H9 (cell line): ENCODE measurements at regions not wholly inside any gene's neighbourhood (a gene's known extent, or its start where the extent isn't known, plus 50 kb on each side); places are given as distances from the start of the nearest gene placed in this dataset.

ENCODE experiments used
- DNase-seq: peaks from one replicate; pipeline ENCODE4 v3.0.0-alpha.2; 2017
- H2AFZ ChIP-seq: one replicate; pipeline ENCODE4 v1.6.1; 2013; ENCODE audit warnings: mild to moderate bottlenecking, low read length, control low read depth, moderate library complexity
- H2AK5ac ChIP-seq: 2 replicates; pipeline ENCODE4 v1.6.1; 2013; ENCODE audit warnings: low read length, control low read depth, mixed read lengths; ENCODE audit not compliant: insufficient read length
- H2BK120ac ChIP-seq: one replicate; pipeline ENCODE4 v1.6.1; 2013; ENCODE audit warnings: low read depth, mild to moderate bottlenecking, low read length, control low read depth, inconsistent platforms; ENCODE audit not compliant: poor library complexity, severe bottlenecking
- H2BK12ac ChIP-seq: 2 replicates; pipeline ENCODE4 v1.6.1; 2013; ENCODE audit warnings: low read length, control low read depth, mixed read lengths, low read depth; ENCODE audit not compliant: insufficient read length
- H2BK15ac ChIP-seq: 2 replicates; pipeline ENCODE4 v1.6.1; 2013; ENCODE audit warnings: low read depth, low read length, control low read depth
- H2BK20ac ChIP-seq: one replicate; pipeline ENCODE4 v1.6.1; 2013; ENCODE audit warnings: low read depth, mild to moderate bottlenecking, low read length, control low read depth, inconsistent platforms; ENCODE audit not compliant: poor library complexity, severe bottlenecking
- H2BK5ac ChIP-seq: 2 replicates; pipeline ENCODE4 v1.6.1; 2013; ENCODE audit warnings: low read length, control low read depth, mixed read lengths; ENCODE audit not compliant: insufficient read length
- H3K14ac ChIP-seq: 2 replicates; pipeline ENCODE4 v1.6.1; 2013; ENCODE audit warnings: low read length, control low read depth; ENCODE audit not compliant: insufficient read depth
- H3K18ac ChIP-seq: 2 replicates; pipeline ENCODE4 v1.6.1; 2013; ENCODE audit warnings: low read depth, mild to moderate bottlenecking, mixed read lengths, low read length, control low read depth; ENCODE audit not compliant: insufficient read length
- H3K23ac ChIP-seq: 2 replicates; pipeline ENCODE4 v1.6.1; 2013; ENCODE audit warnings: low read length, control low read depth, mixed read lengths, low read depth; ENCODE audit not compliant: insufficient read length
- H3K23me2 ChIP-seq: 2 replicates; pipeline ENCODE4 v1.6.1; 2013; ENCODE audit warnings: low read depth, mild to moderate bottlenecking, mixed read lengths, low read length, control low read depth; ENCODE audit not compliant: insufficient read length, poor library complexity, severe bottlenecking
- H3K27ac ChIP-seq: 2 replicates; pipeline ENCODE4 v1.5.1; 2013; ENCODE audit warnings: low read length, control low read depth, mixed read lengths, low read depth; ENCODE audit not compliant: insufficient read length
- H3K27me3 ChIP-seq: 2 replicates; pipeline ENCODE4 v1.6.1; 2013; ENCODE audit warnings: low read length, control low read depth, inconsistent platforms; ENCODE audit not compliant: insufficient read depth
- H3K4ac ChIP-seq: 2 replicates; pipeline ENCODE4 v1.6.1; 2013; ENCODE audit warnings: low read depth, mild to moderate bottlenecking, control low read depth, inconsistent platforms, low read length, moderate library complexity
- H3K4me1 ChIP-seq: 2 replicates; pipeline ENCODE4 v1.6.1; 2013; ENCODE audit warnings: low read length, control low read depth, inconsistent platforms; ENCODE audit not compliant: insufficient read depth
- H3K4me2 ChIP-seq: 2 replicates; pipeline ENCODE4 v1.6.1; 2013; ENCODE audit warnings: low read length, control low read depth, mixed read lengths; ENCODE audit not compliant: insufficient read length, insufficient read depth
- H3K56ac ChIP-seq: 2 replicates; pipeline ENCODE4 v1.6.1; 2013; ENCODE audit warnings: low read depth, mild to moderate bottlenecking, mixed read lengths, low read length, control low read depth; ENCODE audit not compliant: insufficient read length
- H3K79me1 ChIP-seq: 2 replicates; pipeline ENCODE4 v1.6.1; 2013; ENCODE audit warnings: low read depth, mild to moderate bottlenecking, moderate library complexity, low read length, control low read depth, inconsistent platforms; ENCODE audit not compliant: insufficient read depth, poor library complexity, severe bottlenecking
- H3K79me2 ChIP-seq: 2 replicates; pipeline ENCODE4 v1.6.1; 2013; ENCODE audit warnings: low read length, control low read depth, inconsistent platforms; ENCODE audit not compliant: insufficient read depth
- H3K9ac ChIP-seq: 2 replicates; pipeline ENCODE4 v1.6.1; 2013; ENCODE audit warnings: low read length, control low read depth, mixed read lengths; ENCODE audit not compliant: insufficient read length; ENCODE audit errors: extremely low read depth
- H3K9me3 ChIP-seq: one replicate; pipeline ENCODE4 v1.6.1; 2013; ENCODE audit warnings: low read depth, low read length, inconsistent platforms; ENCODE audit not compliant: control insufficient read depth
- H3T11ph ChIP-seq: one replicate; pipeline ENCODE4 v1.6.1; 2013; ENCODE audit warnings: mild to moderate bottlenecking, low read length, control low read depth, inconsistent platforms
- H4K20me1 ChIP-seq: one replicate; pipeline ENCODE4 v1.6.1; 2013; ENCODE audit not compliant: control insufficient read depth, insufficient read length, insufficient read depth
- H4K5ac ChIP-seq: 2 replicates; pipeline ENCODE4 v1.6.1; 2013; ENCODE audit warnings: low read depth, mild to moderate bottlenecking, mixed read lengths, low read length, control low read depth; ENCODE audit not compliant: insufficient read length
- H4K8ac ChIP-seq: replicated peaks from 2 replicates; pipeline ENCODE4 v1.6.1; 2013; ENCODE audit warnings: low read length, control low read depth, mixed read lengths, low read depth; ENCODE audit not compliant: insufficient read length
- H4K91ac ChIP-seq: 2 replicates; pipeline ENCODE4 v1.6.1; 2013; ENCODE audit warnings: low read depth, mild to moderate bottlenecking, moderate library complexity, mixed read lengths, low read length, control low read depth; ENCODE audit not compliant: insufficient read length
- H3K27ac Mint-ChIP-seq, 3 experiments: 2 replicates in 2 of 3; 3 replicates in 1 of 3; pipeline ENCODE4 v1.8.0; 2020 to 2021; ENCODE audit warnings: mixed read lengths in 3 of 3, mild to moderate bottlenecking in 1 of 3, moderate library complexity in 1 of 3
- H3K27me3 Mint-ChIP-seq: 2 replicates; pipeline ENCODE4 v1.8.0; 2021; ENCODE audit warnings: low read depth, mild to moderate bottlenecking, moderate library complexity, mixed read lengths
- H3K36me3 Mint-ChIP-seq, 3 experiments: 2 replicates in 2 of 3; 3 replicates in 1 of 3; pipeline ENCODE4 v1.8.0; 2020 to 2021; ENCODE audit warnings: low read depth in 3 of 3, mixed read lengths in 3 of 3; ENCODE audit not compliant: insufficient read depth in 1 of 3
- H3K4me1 Mint-ChIP-seq, 2 experiments: 2 replicates each; pipeline ENCODE4 v1.8.0; 2020; ENCODE audit warnings: mixed read lengths in 2 of 2
- H3K4me3 Mint-ChIP-seq, 2 experiments: 2 replicates in 1 of 2; 3 replicates in 1 of 2; pipeline ENCODE4 v1.8.0; 2020 to 2021; ENCODE audit warnings: mild to moderate bottlenecking in 2 of 2, mixed read lengths in 2 of 2, moderate library complexity in 1 of 2
- H3K9me3 Mint-ChIP-seq, 2 experiments: 2 replicates in 1 of 2; 3 replicates in 1 of 2; pipeline ENCODE4 v1.8.0; 2020; ENCODE audit warnings: mild to moderate bottlenecking in 2 of 2, mixed read lengths in 2 of 2, moderate library complexity in 1 of 2
- CTCF ChIP-seq: fragments of 200-600 bp; sonication (generic); conservative IDR thresholded peaks from 3 replicates; pipeline ENCODE4 v1.8.0; 2021; ENCODE audit warnings: antibody characterized with exemption, mild to moderate bottlenecking
- WGBS: extraction: QIAGEN DNeasy Blood & Tissue Kit; methylation state at CpG from one replicate; pipeline ENCODE4 v1.1.7; 2013; ENCODE audit warnings: missing lambda C conversion rate, low lambda C conversion rate, mixed read lengths; ENCODE audit not compliant: insufficient read length; ENCODE audit errors: extremely low coverage; 5-methylcytosine and 5-hydroxymethylcytosine counted together

- peaks cover 13% of the 10 kb centered on the region; the same call in 1 of the 2 replicates for H3K27me3 Mint-ChIP-seq
- Histone ChIP-seq H3K79me2 (no peaks in the 10 kb centered on the region), H2AFZ (no peak overlapping the region), H4K5ac (no peak overlapping the region), H3K9me3 (no peaks in the 10 kb centered on the region), H4K91ac (no peak overlapping the region), H2AK5ac (no peak overlapping the region), H3K9ac (no peak overlapping the region), H3K4ac (no peak overlapping the region), H2BK120ac (no peak overlapping the region), H2BK12ac (no peak overlapping the region), H3K79me1 (no peaks in the 10 kb centered on the region), H2BK5ac (no peak overlapping the region), H3K23me2 (no peaks in the 10 kb centered on the region), H3K23ac (no peak overlapping the region), H4K8ac (no peak overlapping the region), H3K14ac (no peak overlapping the region; the same call in 1 of the 2 replicates), H2BK15ac (no peak overlapping the region), H3K4me2 (no peak overlapping the region), H4K20me1 (no peaks in the 10 kb centered on the region), H3K27ac (no peak overlapping the region), H3K56ac (no peak overlapping the region), H3T11ph (no peak overlapping the region), H3K18ac (no peak overlapping the region), H2BK20ac (no peak overlapping the region), H3K27me3 (no peaks in the 10 kb centered on the region), H3K4me1 (no peaks in the 10 kb centered on the region)
- H3K4me1 Mint-ChIP-seq: peaks cover 14 to 27% of the 10 kb centered on the region in 2 experiments
- no peak overlapping the region for H3K4me3 Mint-ChIP-seq
- no peak for DNase-seq
- peaks cover 0 to 7% (median 0%) of the 10 kb centered on the region in 3 experiments; a peak in 4 of 7 replicates for H3K36me3 Mint-ChIP-seq
- no CpG with 5 or more reads among the region's 8 CpGs for WGBS
- peaks cover 7% of the 10 kb centered on the region in 2 experiments for H3K9me3 Mint-ChIP-seq
- H3K27ac Mint-ChIP-seq: no peak overlapping the region
- no peak for TF ChIP-seq CTCF
These were observed 135.0 kb upstream of the SMIM23 start for GRCh38 chr5:171650597-171650996.
